Smooth muscle cell (in vitro differentiated cells): ENCODE measurements at regions not wholly inside any gene's neighbourhood (a gene's known extent, or its start where the extent isn't known, plus 50 kb on each side); places are given as distances from the start of the nearest gene placed in this dataset.

Experiments
- DNase-seq: peaks from one replicate; lab custom pipeline; 2025; ENCODE audit not compliant: unreplicated experiment; lab: John Stamatoyannopoulos, UW
- H2AFZ ChIP-seq: fragments of 200-600 bp; sonication (generic); 2 replicates; pipeline ENCODE4 v1.6.0; 2016; ENCODE audit warnings: antibody characterized with exemption, low read depth, mild to moderate bottlenecking
- H3F3A ChIP-seq: fragments of 200-600 bp; sonication (generic); 2 replicates; pipeline ENCODE4 v1.6.0; 2017; ENCODE audit warnings: antibody characterized with exemption, low read depth
- H3K27ac ChIP-seq: fragments of 200-600 bp; sonication (generic); 2 replicates; pipeline ENCODE4 v1.5.1; 2016; ENCODE audit warnings: low read depth, mild to moderate bottlenecking
- H3K27me3 ChIP-seq: fragments of 200-600 bp; sonication (generic); 2 replicates; pipeline ENCODE4 v1.6.1; 2016; ENCODE audit warnings: low read depth, mild to moderate bottlenecking
- H3K36me3 ChIP-seq: fragments of 200-600 bp; sonication (generic); 2 replicates; pipeline ENCODE4 v1.5.1; 2016; ENCODE audit warnings: low read depth
- H3K4me1 ChIP-seq: fragments of 200-600 bp; sonication (generic); 2 replicates; pipeline ENCODE4 v1.5.1; 2016; ENCODE audit warnings: low read depth
- H3K4me2 ChIP-seq: fragments of 200-600 bp; sonication (generic); 2 replicates; pipeline ENCODE4 v1.6.0; 2016; ENCODE audit warnings: mild to moderate bottlenecking
- H3K4me3 ChIP-seq: fragments of 200-600 bp; sonication (generic); 2 replicates; pipeline ENCODE4 v1.5.1; 2016; ENCODE audit warnings: mild to moderate bottlenecking
- H3K79me2 ChIP-seq: fragments of 200-600 bp; sonication (generic); 2 replicates; pipeline ENCODE4 v1.6.0; 2016; ENCODE audit warnings: low read depth, mild to moderate bottlenecking
- H3K9ac ChIP-seq: fragments of 200-600 bp; sonication (generic); 2 replicates; pipeline ENCODE4 v1.6.0; 2016; ENCODE audit warnings: low read depth
- H3K9me3 ChIP-seq: fragments of 200-600 bp; sonication (generic); replicated peaks from 2 replicates; pipeline ENCODE4 v1.5.1; 2016; ENCODE audit warnings: low read depth
- H4K20me1 ChIP-seq: fragments of 200-600 bp; sonication (generic); 2 replicates; pipeline ENCODE4 v1.6.0; 2016; ENCODE audit warnings: low read depth
- CTCF ChIP-seq: fragments of 200-600 bp; sonication (generic); IDR thresholded peaks from 2 replicates; pipeline ENCODE4 v1.5.1; 2017; ENCODE audit warnings: borderline replicate concordance, mild to moderate bottlenecking, antibody characterized with exemption; ENCODE audit not compliant: insufficient read depth, poor library complexity, severe bottlenecking
- WGBS: methylation state at CpG from one replicate; pipeline ENCODE4 v1.1.7; 2016; ENCODE audit warnings: low lambda C conversion rate; 5-methylcytosine and 5-hydroxymethylcytosine counted together

GRCh38 chr12:12019881-12020280 lies 50.9 kb upstream of the BCL2L14 start:
- Histone ChIP-seq H3K27me3 (no peaks in the 10 kb centered on the region), H3K4me1 (peaks cover 6% of the 10 kb centered on the region), H3K9me3 (no peaks in the 10 kb centered on the region), H3K4me2 (peak overlapping the region; percentile 33), H4K20me1 (no peaks in the 10 kb centered on the region), H3K36me3 (no peaks in the 10 kb centered on the region), H3K27ac (peak overlapping the region; percentile 27), H3K9ac (no peak overlapping the region), H3K4me3 (no peak overlapping the region), H2AFZ (no peak overlapping the region), H3F3A (no peaks in the 10 kb centered on the region), H3K79me2 (no peaks in the 10 kb centered on the region)
- no peak for DNase-seq
- no peak for TF ChIP-seq CTCF
- WGBS: 34% methylated on average over 9 of the region's 9 CpGs

DNA sequence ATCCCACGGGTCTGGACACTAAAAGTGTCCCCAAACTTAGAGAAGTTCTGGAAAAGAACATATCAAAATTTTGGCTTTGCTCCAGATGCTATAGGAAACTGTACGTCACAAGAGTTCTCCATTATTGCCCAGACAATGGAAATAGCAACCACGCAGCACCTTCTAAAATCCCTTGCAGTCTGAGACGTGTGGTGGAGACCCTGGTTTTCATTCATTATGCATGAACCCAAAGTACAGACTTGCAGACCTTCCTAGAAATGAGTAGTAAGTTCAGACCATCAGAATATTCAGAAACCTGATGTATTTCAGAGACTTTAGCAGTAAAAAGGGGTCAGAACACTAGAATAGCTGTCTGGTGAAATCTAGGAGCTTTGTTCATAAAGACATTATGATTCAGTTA lies 50.0 kb upstream of the BCL2L14 start:
- 77% methylated on average over 4 of the region's 4 CpGs for WGBS
- Histone ChIP-seq H2AFZ (no peak overlapping the region), H3K9me3 (no peaks in the 10 kb centered on the region), H3K4me1 (peaks cover 6% of the 10 kb centered on the region), H3K27me3 (no peaks in the 10 kb centered on the region), H3K27ac (no peak overlapping the region), H3K4me2 (no peak overlapping the region), H4K20me1 (no peaks in the 10 kb centered on the region), H3K9ac (no peak overlapping the region), H3F3A (no peaks in the 10 kb centered on the region), H3K4me3 (no peak overlapping the region), H3K36me3 (no peaks in the 10 kb centered on the region), H3K79me2 (no peaks in the 10 kb centered on the region)
- no peak for DNase-seq
- no peak for TF ChIP-seq CTCF
